HepG2 (cell line): ENCODE measurements at regions not wholly inside any gene's neighbourhood (a gene's known extent, or its start where the extent isn't known, plus 50 kb on each side); places are given as distances from the start of the nearest gene placed in this dataset.

Experiments
- TCF7L2 ChIP-seq: IDR thresholded peaks from 2 replicates; pipeline ENCODE4 v1.6.1; 2011; ENCODE audit warnings: mild to moderate bottlenecking, low read depth, low read length, moderate library complexity
- YY1 ChIP-seq: IDR thresholded peaks from 2 replicates; pipeline ENCODE4 v1.6.1; 2011; ENCODE audit warnings: low read length, low read depth, moderate library complexity, mild to moderate bottlenecking; ENCODE audit not compliant: insufficient read depth, insufficient replicate concordance
- TF ChIP-seq, protein P1 (sequence below): sonication (generic); formaldehyde crosslinking; IDR thresholded peaks from 2 replicates; pipeline ENCODE4 v1.4.0; 2020; ENCODE audit warnings: low read depth, mild to moderate bottlenecking, missing genetic modification reagents

DNA sequence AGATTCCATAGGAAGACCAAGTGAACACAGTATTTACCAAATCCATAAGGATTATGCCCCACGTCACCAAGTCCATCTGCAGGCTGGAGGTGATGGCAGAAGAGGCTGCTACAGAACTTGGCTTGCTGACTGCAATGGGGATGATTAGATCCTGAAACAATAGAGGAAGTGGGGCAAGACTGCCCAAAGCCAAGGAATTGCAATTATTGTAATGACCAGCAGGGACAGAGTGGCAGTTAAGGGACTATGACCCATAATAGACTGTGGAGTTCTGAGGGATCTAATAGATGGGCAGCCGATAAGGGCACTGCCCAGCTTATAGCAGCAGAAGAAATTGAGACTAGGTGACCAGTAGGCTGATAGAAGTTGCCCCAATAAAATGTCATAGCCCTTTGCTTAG is 108.4 kb downstream of the MINAR1 start:
- TF ChIP-seq TCF7L2 (no peak), YY1 (no peak)
- TF ChIP-seq, protein P1, sequence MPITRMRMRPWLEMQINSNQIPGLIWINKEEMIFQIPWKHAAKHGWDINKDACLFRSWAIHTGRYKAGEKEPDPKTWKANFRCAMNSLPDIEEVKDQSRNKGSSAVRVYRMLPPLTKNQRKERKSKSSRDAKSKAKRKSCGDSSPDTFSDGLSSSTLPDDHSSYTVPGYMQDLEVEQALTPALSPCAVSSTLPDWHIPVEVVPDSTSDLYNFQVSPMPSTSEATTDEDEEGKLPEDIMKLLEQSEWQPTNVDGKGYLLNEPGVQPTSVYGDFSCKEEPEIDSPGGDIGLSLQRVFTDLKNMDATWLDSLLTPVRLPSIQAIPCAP (CRISPR knock-in tag) = no peak
